Forelimb muscle (tissue), 1 donor: ENCODE measurements at regions not wholly inside any gene's neighbourhood (a gene's known extent, or its start where the extent isn't known, plus 50 kb on each side); places are given as distances from the start of the nearest gene placed in this dataset.
"Not testable (repeated sequence)": the region's sequence is repeated elsewhere in the genome, so short reads cannot be mapped to it uniquely, and the experiment has no call there.

Experiments
- DNase-seq: peaks from one replicate; pipeline ENCODE4 v3.0.0-alpha.2; 2013; ENCODE audit warnings: low read depth

- DNase-seq: no peak
These were observed 121.1 kb downstream of the PDCD6IP start for GRCh38 chr3:33919312-33920120.

- no peak for DNase-seq
These were observed 122.1 kb downstream of the PDCD6IP start for GRCh38 chr3:33920511-33920910.

GRCh38 chr3:33921608-33922007 is 123.2 kb downstream of the PDCD6IP start:
- no peak for DNase-seq

- DNase-seq: no peak
These were observed 128.7 kb downstream of the PDCD6IP start for GRCh38 chr3:33926998-33927605.

GRCh38 chr3:33929813-33930212 is 131.4 kb downstream of the PDCD6IP start:
- DNase-seq: no peak

GRCh38 chr3:33931512-33931911 is 133.1 kb downstream of the PDCD6IP start:
- DNase-seq: no peak

- DNase-seq: no peak
These were observed 133.8 kb downstream of the PDCD6IP start for GRCh38 chr3:33932010-33932764.

- no peak for DNase-seq
These were observed 137.9 kb downstream of the PDCD6IP start for GRCh38 chr3:33936171-33936920.

- no peak for DNase-seq
These were observed 138.6 kb downstream of the PDCD6IP start for GRCh38 chr3:33936921-33937525.

GRCh38 chr3:33937628-33938027 is 139.2 kb downstream of the PDCD6IP start:
- DNase-seq: no peak

GRCh38 chr3:33940149-33940548 is 141.7 kb downstream of the PDCD6IP start:
- DNase-seq: no peak

- peak; percentile 9 for DNase-seq
These were observed 142.3 kb downstream of the PDCD6IP start for GRCh38 chr3:33940736-33941135.

GRCh38 chr3:33941804-33942203 is 143.4 kb downstream of the PDCD6IP start:
- no peak for DNase-seq

GRCh38 chr3:33942483-33943150 is 144.2 kb downstream of the PDCD6IP start:
- DNase-seq: no peak

- DNase-seq: no peak
These were observed 144.8 kb downstream of the PDCD6IP start for GRCh38 chr3:33943277-33943676.

GRCh38 chr3:33946612-33947011 is 148.2 kb downstream of the PDCD6IP start:
- DNase-seq: not testable (repeated sequence)

- no peak for DNase-seq
These were observed 149.1 kb downstream of the PDCD6IP start for GRCh38 chr3:33947272-33948195.

GRCh38 chr3:33949074-33949473 is 150.6 kb downstream of the PDCD6IP start:
- DNase-seq: no peak

- no peak for DNase-seq
These were observed 156.5 kb downstream of the PDCD6IP start for GRCh38 chr3:33954956-33955355.

GRCh38 chr3:33956206-33956605 is 157.8 kb downstream of the PDCD6IP start:
- DNase-seq: no peak
